ENCODE measurements at regions not wholly inside any gene's neighbourhood (a gene's known extent, or its start where the extent isn't known, plus 50 kb on each side); places are given as distances from the start of the nearest gene placed in this dataset.

DNA sequence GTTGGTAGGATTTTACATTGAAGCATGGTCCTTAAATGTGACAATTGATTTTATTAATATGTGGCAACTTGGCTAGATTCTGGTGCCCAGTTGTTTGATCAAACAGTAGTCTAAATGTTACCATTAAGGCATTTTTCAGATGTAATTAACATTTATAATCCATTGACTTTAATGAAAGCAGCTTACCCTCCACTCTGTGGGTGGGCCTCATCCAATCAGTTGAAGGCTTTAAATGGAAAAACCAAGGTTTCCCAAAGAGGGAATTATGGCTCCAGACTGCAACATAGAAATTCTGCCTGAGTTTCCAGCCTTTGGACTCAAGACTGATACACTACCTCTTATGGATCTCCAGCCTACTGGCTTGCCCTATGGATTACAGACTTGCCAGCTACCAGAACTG is 1153.2 kb downstream of the BCL11B start:
- peaks cover 5% of the 10 kb centered on the region for H3K9me3 Mint-ChIP-seq
- H3K4me1 Mint-ChIP-seq (ENCODE audit: low read depth), result peaks cover 11% of the 10 kb centered on the region
- H3K27me3 Mint-ChIP-seq (ENCODE audit: low read depth), result no peaks in the 10 kb centered on the region
- H3K36me3 Mint-ChIP-seq (ENCODE audit: low read depth), result peaks cover 3% of the 10 kb centered on the region
- H3K4me3 Mint-ChIP-seq, result no peak overlapping the region
- no peak overlapping the region for H3K27ac Mint-ChIP-seq

DNA sequence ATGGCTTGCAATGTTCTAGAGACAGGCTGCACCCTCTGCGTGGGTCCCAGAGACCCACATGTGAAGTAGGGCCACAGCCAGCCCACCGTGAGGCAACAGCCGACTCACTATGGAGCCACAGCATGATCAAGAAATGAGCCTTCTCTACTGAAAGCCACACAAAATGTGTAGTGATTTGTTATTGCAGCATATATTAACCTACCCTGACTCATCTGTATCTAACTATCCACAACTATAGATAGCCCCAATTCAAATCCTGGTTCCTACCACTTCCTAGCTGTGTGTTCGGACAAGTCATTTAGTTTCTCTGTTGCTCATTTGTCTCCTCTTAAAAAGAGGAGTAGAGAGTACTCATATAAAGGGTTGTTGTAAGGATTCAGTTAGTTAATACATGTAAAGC is 1152.3 kb downstream of the BCL11B start:
- H3K27ac Mint-ChIP-seq, result no peak overlapping the region
- H3K4me1 Mint-ChIP-seq (ENCODE audit: low read depth), result peaks cover 8% of the 10 kb centered on the region
- peaks cover 10% of the 10 kb centered on the region for H3K9me3 Mint-ChIP-seq
- H3K27me3 Mint-ChIP-seq (ENCODE audit: low read depth), result no peaks in the 10 kb centered on the region
- H3K4me3 Mint-ChIP-seq, result no peak overlapping the region
- peaks cover 3% of the 10 kb centered on the region for H3K36me3 Mint-ChIP-seq (ENCODE audit: low read depth)

DNA sequence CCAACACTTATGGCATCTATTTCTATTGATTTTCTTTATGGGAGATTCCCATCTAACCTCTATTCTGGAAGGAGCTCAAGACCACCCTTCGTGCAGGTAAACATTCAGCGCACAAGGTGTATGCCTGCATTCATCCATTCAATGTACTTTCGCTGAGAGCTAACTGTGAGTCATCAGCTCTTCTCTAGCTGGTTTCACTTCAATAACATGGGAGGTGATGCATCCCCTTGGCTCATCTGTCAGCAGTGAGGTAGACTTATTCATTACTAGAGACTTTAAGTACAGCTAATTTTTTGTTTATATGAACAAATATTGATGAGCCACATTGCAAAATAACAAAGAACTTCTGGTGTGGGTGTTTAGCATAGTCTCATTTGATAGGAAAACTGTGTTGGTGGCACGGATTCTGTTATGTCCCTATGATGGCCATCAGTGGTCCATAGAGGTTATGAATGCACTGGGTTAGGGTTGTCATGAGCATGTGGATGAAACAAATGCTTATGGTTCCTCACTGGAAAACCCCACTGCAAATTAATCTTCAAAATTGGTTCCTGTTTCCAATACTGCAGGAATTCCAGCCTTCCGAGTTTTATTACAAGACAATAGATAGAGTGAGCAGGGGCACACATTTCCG is 1151.0 kb downstream of the BCL11B start:
- H3K36me3 Mint-ChIP-seq (ENCODE audit: low read depth), result peaks cover 3% of the 10 kb centered on the region
- H3K27me3 Mint-ChIP-seq (ENCODE audit: low read depth), result no peaks in the 10 kb centered on the region
- H3K4me3 Mint-ChIP-seq, result no peak overlapping the region
- peaks cover 17% of the 10 kb centered on the region for H3K9me3 Mint-ChIP-seq
- H3K27ac Mint-ChIP-seq, result no peak overlapping the region
- peaks cover 11% of the 10 kb centered on the region for H3K4me1 Mint-ChIP-seq (ENCODE audit: low read depth)

DNA sequence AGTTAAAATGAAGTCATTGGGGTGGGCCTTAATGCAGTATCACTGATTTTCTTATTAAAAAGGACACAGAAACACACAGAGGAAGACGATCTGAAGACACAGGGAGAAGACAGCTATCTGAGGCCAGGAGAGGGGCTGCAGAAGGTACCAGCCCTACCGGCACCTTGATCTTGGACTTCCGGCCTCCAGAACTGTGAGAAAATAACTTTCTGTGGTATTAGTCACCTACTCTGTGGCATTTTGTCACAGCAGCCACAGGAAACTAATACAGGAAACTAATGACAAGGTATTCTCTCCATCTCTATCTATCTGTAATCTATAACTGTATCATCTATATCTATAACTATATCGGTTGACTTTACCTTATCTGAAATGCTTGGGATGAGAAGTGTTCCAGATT is 1149.5 kb downstream of the BCL11B start:
- Mint-ChIP-seq H3K27ac (no peak overlapping the region), H3K9me3 (peaks cover 17% of the 10 kb centered on the region), H3K4me3 (no peak overlapping the region), H3K27me3 (ENCODE audit: low read depth) (no peaks in the 10 kb centered on the region), H3K4me1 (ENCODE audit: low read depth) (peaks cover 11% of the 10 kb centered on the region), H3K36me3 (ENCODE audit: low read depth) (peaks cover 3% of the 10 kb centered on the region)

DNA sequence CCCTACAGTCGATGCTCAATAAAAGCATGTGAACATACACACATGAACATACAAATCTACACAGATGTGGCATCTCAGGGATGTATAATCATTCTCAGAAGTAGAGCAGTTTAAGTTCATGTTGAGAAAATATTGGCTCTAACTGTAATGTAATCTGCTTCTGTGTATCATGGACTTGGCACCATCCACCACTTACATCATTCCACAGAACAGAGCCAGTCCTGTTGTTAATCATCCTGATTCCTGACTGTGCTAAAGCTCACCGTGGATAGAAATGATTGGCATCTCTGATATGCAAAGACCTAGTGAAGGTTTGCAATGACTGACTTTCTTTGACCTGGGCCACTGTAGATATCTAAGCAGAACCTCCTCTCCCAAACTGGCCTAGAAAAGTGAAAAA is 1141.3 kb downstream of the BCL11B start:
- Mint-ChIP-seq H3K9me3 (peaks cover 2% of the 10 kb centered on the region), H3K4me3 (no peak overlapping the region), H3K4me1 (ENCODE audit: low read depth) (peaks cover 15% of the 10 kb centered on the region), H3K27ac (no peak overlapping the region), H3K36me3 (ENCODE audit: low read depth) (peaks cover 2% of the 10 kb centered on the region), H3K27me3 (ENCODE audit: low read depth) (no peaks in the 10 kb centered on the region)

DNA sequence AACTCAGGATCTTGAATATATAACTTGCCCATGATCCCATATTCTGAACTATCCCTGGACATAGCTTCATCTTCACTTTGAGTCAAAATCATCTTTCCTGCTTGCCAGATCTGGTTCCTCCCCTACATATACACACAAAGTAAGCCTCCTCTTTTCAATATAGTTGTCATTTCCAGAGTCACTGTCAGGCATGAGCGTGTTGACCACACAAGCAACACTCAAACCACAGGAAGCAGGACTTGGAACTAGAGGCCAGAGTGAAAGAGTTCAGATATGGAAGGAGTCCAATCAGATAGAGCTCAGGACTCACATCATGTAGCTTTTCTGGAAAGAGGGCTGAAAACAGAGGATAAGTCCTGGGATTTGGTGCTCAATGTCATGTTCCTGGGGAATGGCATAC is 1140.6 kb downstream of the BCL11B start:
- Mint-ChIP-seq H3K4me1 (ENCODE audit: low read depth) (peaks cover 20% of the 10 kb centered on the region), H3K9me3 (no peaks in the 10 kb centered on the region), H3K36me3 (ENCODE audit: low read depth) (peaks cover 2% of the 10 kb centered on the region), H3K27me3 (ENCODE audit: low read depth) (no peaks in the 10 kb centered on the region), H3K4me3 (no peak overlapping the region), H3K27ac (no peak overlapping the region)

DNA sequence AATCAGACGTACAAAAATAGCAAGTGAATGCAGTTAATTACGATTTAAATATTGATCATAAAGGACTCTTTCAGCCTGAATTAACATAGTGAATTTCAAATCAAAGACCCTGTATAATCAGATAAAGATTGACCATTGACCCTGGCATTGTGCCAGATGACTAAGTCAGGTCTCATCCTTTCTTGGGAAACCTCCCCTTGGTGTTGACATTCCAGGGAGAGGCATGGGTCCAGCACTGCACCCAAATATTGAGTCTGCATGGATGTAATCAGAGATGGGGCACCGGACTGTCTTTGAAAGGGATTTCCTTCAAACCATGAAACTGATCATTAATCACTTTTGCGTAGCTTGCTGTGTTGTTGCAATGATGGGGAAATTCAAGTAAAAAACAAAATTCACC is 1138.2 kb downstream of the BCL11B start:
- peaks cover 40% of the 10 kb centered on the region for H3K4me1 Mint-ChIP-seq (ENCODE audit: low read depth)
- H3K4me3 Mint-ChIP-seq, result no peak overlapping the region
- H3K9me3 Mint-ChIP-seq, result no peaks in the 10 kb centered on the region
- no peak overlapping the region for H3K27ac Mint-ChIP-seq
- H3K36me3 Mint-ChIP-seq (ENCODE audit: low read depth), result peaks cover 2% of the 10 kb centered on the region
- H3K27me3 Mint-ChIP-seq (ENCODE audit: low read depth), result no peaks in the 10 kb centered on the region

DNA sequence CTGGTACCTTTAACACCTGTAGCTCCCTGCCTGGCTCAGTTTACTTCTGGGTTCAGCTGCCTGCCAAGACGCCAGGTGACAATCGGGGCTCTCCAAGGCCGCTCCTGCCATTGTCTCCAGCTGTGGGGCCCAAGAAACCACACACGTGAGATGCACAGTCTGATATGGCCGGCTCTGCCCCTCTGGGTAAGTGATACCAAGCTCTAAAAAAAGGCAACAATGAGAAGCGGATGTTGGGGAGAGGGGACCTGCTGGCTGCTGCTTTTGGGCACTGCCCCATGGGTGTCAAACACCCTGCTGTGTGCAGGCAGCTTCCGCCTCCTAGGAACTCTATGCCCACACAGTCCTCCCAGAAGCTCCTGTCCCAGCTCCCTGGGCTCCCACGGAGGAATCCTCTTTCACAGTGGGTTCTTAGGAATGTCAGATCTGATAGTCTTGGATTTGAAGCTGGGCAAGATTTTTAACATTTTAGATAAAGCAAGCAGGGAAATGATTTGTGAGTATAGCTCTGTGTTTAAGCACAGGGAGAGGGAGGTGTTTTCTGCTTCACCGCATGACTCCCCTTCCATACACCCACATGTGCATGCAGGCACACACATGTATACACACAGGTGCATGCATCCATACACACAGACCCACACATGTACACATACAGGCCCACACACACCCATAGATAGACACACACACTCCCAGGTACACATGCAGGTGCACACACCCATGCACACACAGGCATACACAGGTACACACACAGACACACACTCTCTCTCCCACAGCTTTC is 1135.8 kb downstream of the BCL11B start:
- Mint-ChIP-seq H3K4me1 (ENCODE audit: low read depth) (peaks cover 59% of the 10 kb centered on the region), H3K9me3 (no peaks in the 10 kb centered on the region), H3K36me3 (ENCODE audit: low read depth) (peaks cover 1% of the 10 kb centered on the region), H3K27ac (peak overlapping the region; percentile 78), H3K27me3 (ENCODE audit: low read depth) (no peaks in the 10 kb centered on the region), H3K4me3 (peak overlapping the region; percentile 38)

DNA sequence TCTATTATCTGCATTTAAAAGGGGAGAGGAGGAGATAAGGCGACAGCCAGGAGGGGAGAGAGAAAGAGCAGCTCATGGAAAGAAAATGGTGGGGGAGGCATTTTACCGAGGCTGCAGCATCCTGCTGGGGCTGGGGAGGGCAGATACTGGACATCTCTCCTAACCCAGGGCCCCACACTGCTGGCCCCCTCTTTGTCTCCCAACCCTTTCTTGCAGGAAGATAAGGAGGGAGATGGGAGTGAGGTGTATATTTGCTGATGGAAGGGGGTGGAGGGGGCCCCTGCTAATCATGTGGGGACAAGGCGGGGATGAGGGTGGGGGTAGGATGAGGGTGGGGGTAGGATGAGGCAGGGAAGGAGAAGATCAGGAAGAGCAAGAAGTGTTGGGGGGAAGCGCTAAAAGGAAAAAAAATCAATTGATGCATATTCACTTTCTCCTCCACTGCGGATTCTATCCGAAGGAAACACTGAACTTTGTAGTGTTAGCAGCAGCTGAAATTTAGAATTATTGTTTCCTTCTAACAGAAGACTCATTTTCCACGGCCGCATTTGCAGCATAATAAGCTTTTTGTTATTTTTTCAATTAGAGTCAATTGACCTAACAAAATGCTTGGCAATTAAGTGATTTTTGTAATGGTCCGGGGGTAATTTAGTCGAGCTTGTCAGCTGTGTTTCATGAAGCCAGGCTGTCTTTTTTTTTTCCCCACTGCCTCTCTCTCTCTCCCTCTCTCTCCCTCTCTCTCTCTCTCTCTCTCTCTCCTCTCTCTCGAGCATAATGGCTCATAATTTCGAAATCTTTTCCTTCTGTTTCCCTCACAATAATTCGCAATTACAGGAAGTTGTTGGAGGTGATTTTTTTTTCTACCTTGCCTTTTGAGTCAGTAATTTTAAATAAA is 1134.6 kb downstream of the BCL11B start:
- Mint-ChIP-seq H3K9me3 (no peaks in the 10 kb centered on the region), H3K4me1 (ENCODE audit: low read depth) (peaks cover 62% of the 10 kb centered on the region), H3K4me3 (peak overlapping the region; percentile 84), H3K36me3 (ENCODE audit: low read depth) (no peaks in the 10 kb centered on the region), H3K27ac (peak overlapping the region; percentile 87), H3K27me3 (ENCODE audit: low read depth) (no peaks in the 10 kb centered on the region)

DNA sequence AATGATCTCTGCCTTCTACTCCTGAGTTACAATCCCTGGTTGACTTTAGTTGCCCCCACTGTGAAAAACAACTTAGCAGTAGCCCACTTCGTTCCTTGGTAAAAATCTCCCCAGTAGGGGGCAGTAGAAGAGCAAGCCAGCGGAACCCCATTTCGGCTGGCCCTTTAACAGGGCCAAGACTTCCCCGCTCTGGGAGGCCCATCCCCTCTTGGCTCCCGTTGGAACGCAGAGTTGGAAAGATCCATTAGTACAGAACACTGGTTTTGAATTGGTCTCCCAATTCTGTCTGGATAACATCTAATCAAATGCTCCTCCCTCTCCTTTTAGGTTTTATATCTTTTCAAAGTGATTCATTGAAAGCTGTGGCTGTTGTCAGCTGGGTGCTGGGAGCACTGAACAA is 1133.3 kb downstream of the BCL11B start:
- Mint-ChIP-seq H3K27me3 (ENCODE audit: low read depth) (no peaks in the 10 kb centered on the region), H3K9me3 (no peaks in the 10 kb centered on the region), H3K4me1 (ENCODE audit: low read depth) (peaks cover 72% of the 10 kb centered on the region), H3K36me3 (ENCODE audit: low read depth) (peaks cover 2% of the 10 kb centered on the region), H3K4me3 (peak overlapping the region; percentile 57), H3K27ac (peak overlapping the region; percentile 76)

DNA sequence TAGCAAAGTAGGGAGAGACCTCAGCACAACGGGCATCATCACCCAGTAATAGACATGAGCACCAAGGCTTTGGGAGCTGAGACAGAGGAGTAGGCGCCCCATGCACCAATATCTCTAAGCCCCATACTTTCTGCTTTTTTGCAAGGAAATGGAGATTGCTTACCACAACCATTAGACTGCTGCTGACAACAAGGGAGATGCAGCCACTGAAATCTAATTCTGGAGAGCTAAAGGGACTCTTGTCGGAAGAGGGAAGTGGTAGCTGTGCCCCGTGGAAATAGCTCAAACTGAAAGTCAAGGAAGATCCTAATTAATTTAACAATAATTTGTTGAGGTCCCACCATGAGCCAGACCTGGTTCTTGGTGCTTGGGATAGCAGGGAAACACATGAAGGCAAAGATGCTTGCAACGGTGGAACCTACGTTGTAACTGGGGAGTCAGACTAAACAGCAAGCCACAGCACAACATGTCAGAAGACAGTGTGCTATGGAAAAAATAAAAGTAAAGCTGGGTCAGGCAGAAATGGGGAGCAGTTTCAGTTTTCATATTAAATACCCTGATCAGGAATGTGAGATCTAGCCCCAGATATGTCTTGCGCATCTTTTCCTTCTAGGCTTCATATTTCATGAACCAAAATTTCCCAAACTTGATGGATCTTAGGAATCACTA is 1131.0 kb downstream of the BCL11B start:
- H3K27ac Mint-ChIP-seq, result peak overlapping the region; percentile 84
- peaks cover 5% of the 10 kb centered on the region for H3K36me3 Mint-ChIP-seq (ENCODE audit: low read depth)
- no peaks in the 10 kb centered on the region for H3K27me3 Mint-ChIP-seq (ENCODE audit: low read depth)
- peaks cover 70% of the 10 kb centered on the region for H3K4me1 Mint-ChIP-seq (ENCODE audit: low read depth)
- H3K4me3 Mint-ChIP-seq, result peak overlapping the region; percentile 82
- no peaks in the 10 kb centered on the region for H3K9me3 Mint-ChIP-seq

DNA sequence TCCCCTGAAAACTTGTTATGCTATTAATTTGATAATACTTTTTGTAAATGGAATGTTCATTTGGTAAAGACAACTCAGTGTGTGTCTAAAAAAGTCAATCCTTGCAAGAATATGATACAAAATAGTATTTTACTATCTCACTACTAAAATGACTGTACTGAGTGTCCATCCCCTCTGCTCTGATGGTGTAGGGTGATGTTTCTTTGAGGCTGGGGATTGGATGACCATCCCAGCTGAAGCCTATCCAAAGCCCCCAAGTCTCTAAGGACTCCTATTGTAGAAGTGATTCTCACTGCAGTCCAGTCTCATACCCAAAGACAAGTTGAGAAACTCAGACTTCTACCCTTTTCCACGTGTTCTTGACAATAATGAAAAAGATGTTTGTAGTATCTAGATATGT is 1128.4 kb downstream of the BCL11B start:
- Mint-ChIP-seq H3K4me3 (peak overlapping the region; percentile 1), H3K9me3 (no peaks in the 10 kb centered on the region), H3K36me3 (ENCODE audit: low read depth) (peaks cover 5% of the 10 kb centered on the region), H3K27me3 (ENCODE audit: low read depth) (no peaks in the 10 kb centered on the region), H3K4me1 (ENCODE audit: low read depth) (peaks cover 47% of the 10 kb centered on the region), H3K27ac (peak overlapping the region; percentile 22)

DNA sequence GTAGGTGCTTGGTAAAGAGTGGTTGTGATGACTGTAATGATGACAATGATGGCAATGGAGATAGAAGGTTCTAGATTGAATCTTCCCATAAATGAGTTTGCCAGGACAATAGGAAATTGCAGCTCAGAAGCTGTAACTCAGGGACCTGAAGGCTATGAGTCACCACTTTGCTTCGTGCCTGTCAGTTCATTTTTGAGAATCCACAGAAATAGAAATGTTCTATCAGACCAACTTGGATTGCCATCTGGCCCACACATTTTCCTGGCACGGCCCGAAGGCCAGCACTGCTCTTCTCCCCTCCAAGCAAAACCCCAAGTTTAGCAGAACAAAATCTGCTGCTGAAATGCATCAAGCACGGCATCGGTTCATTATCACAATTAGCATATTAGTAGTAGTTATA is 1127.0 kb downstream of the BCL11B start:
- H3K27me3 Mint-ChIP-seq (ENCODE audit: low read depth), result no peaks in the 10 kb centered on the region
- H3K36me3 Mint-ChIP-seq (ENCODE audit: low read depth), result peaks cover 5% of the 10 kb centered on the region
- H3K4me3 Mint-ChIP-seq, result no peak overlapping the region
- H3K27ac Mint-ChIP-seq, result no peak overlapping the region
- peaks cover 36% of the 10 kb centered on the region for H3K4me1 Mint-ChIP-seq (ENCODE audit: low read depth)
- H3K9me3 Mint-ChIP-seq, result no peaks in the 10 kb centered on the region

DNA sequence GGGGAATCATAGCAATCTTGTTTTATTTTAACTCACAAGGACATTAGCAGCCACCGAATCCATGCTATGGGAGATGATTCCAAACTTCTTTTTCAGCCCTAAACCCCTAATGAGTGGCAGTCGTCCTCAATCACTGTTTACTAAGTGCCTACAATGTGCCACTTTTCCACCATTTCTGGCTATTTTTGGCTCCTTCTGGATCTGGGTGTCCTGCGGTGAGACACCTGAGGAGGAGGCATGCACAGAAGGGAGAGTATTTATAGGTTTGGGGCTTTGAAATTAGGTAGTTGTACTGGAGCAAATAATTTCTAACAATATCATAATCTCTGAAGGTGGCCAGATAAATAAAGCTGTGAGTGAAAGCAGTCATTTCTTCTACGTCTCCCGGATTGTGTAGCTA is 1125.6 kb downstream of the BCL11B start:
- Mint-ChIP-seq H3K4me3 (no peak overlapping the region), H3K4me1 (ENCODE audit: low read depth) (peaks cover 29% of the 10 kb centered on the region), H3K27ac (no peak overlapping the region), H3K9me3 (peaks cover 4% of the 10 kb centered on the region), H3K27me3 (ENCODE audit: low read depth) (no peaks in the 10 kb centered on the region), H3K36me3 (ENCODE audit: low read depth) (peaks cover 5% of the 10 kb centered on the region)

Data from T-helper 1 cell treated with Interleukin-12 subunit alpha and Interleukin-12 subunit beta and Interleukin-4 antibody, amounts not matched to agents 30 μg/mL and 1 μg/mL, for 36 hours (primary cell).